ENCODE measurements at regions not wholly inside any gene's neighbourhood (a gene's known extent, or its start where the extent isn't known, plus 50 kb on each side); places are given as distances from the start of the nearest gene placed in this dataset.

DNA sequence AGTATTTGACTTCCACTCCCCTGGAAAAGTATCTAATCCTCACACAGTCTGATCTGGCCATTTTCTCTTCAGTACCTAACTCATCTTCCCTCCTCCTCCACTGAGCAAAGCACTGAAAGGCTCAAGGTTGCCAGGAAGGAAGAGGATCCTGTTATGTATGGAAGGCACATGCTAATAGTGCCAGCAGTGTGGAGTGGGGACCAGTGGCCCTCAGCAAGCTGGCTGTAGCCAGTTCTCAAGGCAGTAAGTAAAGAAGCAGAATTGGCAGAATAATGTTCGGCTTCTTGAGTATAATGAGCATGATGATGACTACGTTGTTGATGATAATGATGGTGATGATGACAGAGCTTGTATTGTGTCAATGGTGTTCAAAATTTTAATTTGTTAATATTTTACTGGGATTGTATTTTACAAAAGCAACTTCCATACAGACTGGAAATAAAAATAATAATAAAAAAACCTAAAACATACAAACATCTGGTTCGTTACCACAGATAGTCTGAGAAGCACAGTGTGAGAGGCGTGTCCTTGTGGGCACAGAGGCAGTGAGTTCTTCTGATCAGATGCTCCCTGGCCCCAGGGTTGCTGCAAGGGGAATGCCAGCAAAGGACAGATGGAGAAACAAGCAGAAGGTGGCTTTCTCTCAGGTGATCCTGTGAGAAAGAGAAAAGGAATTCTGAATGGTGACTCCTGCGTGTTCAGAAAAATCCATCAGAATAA is 528.8 kb downstream of the CMPK2 start:
- TF ChIP-seq, protein P1, sequence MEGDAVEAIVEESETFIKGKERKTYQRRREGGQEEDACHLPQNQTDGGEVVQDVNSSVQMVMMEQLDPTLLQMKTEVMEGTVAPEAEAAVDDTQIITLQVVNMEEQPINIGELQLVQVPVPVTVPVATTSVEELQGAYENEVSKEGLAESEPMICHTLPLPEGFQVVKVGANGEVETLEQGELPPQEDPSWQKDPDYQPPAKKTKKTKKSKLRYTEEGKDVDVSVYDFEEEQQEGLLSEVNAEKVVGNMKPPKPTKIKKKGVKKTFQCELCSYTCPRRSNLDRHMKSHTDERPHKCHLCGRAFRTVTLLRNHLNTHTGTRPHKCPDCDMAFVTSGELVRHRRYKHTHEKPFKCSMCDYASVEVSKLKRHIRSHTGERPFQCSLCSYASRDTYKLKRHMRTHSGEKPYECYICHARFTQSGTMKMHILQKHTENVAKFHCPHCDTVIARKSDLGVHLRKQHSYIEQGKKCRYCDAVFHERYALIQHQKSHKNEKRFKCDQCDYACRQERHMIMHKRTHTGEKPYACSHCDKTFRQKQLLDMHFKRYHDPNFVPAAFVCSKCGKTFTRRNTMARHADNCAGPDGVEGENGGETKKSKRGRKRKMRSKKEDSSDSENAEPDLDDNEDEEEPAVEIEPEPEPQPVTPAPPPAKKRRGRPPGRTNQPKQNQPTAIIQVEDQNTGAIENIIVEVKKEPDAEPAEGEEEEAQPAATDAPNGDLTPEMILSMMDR (IDR thresholded peaks at IDR 0.05; ENCODE audit: insufficient read depth, low read depth, low read length): no peak
- no peak for TF ChIP-seq EZH2 (IDR thresholded peaks at IDR 0.05; ENCODE audit: insufficient read depth, low read length)
- H3K4me3 Mint-ChIP-seq (ENCODE audit: unreplicated experiment): no peak overlapping the region
- FAIRE-seq: no peak

GRCh38 chr2:6337472-6337820 is 528.3 kb downstream of the CMPK2 start:
- Histone ChIP-seq H3K27ac (ENCODE audit: low read depth, low read length) (no peak overlapping the region), H4K20me1 (ENCODE audit: insufficient read depth, low read length) (no peaks in the 10 kb centered on the region), H3K79me2 (ENCODE audit: insufficient read depth, low read length) (no peaks in the 10 kb centered on the region), H3K27me3 (ENCODE audit: insufficient read depth, low read length) (no peaks in the 10 kb centered on the region), H3K9me3 (ENCODE audit: insufficient read depth, low read depth, low read length) (no peaks in the 10 kb centered on the region), H2AFZ (ENCODE audit: low read depth, low read length) (no peak overlapping the region), H3K36me3 (ENCODE audit: insufficient read depth, low read length) (no peaks in the 10 kb centered on the region), H3K4me1 (ENCODE audit: insufficient read depth, low read length) (no peaks in the 10 kb centered on the region), H3K4me3 (ENCODE audit: insufficient read depth, low read depth, low read length) (no peak overlapping the region), H3K4me2 (ENCODE audit: low read length) (no peak overlapping the region), H3K9ac (ENCODE audit: low read length) (no peak overlapping the region)
- H3K36me3 Mint-ChIP-seq (ENCODE audit: low read depth, unreplicated experiment): no peaks in the 10 kb centered on the region
- H3K4me3 Mint-ChIP-seq (ENCODE audit: unreplicated experiment): no peak overlapping the region
- FAIRE-seq (no peak), DNase-seq (ENCODE audit: low read depth) (no peak)
- H3K4me1 Mint-ChIP-seq (ENCODE audit: low read depth, unreplicated experiment): no peaks in the 10 kb centered on the region
- no peaks in the 10 kb centered on the region for H3K27me3 Mint-ChIP-seq (ENCODE audit: low read depth, unreplicated experiment)
- TF ChIP-seq, protein P1 (IDR thresholded peaks at IDR 0.05; ENCODE audit: insufficient read depth, low read depth, low read length): no peak
- no peak for TF ChIP-seq EZH2 (IDR thresholded peaks at IDR 0.05; ENCODE audit: insufficient read depth, low read length)
- no peaks in the 10 kb centered on the region for H3K9me3 Mint-ChIP-seq (ENCODE audit: unreplicated experiment)
- H3K27ac Mint-ChIP-seq (ENCODE audit: unreplicated experiment): no peak overlapping the region

More for the DNA sequence above, 528.8 kb downstream of the CMPK2 start:
- no peak overlapping the region for H2AFZ ChIP-seq (ENCODE audit: low read depth, low read length)
- H3K4me3 ChIP-seq (ENCODE audit: insufficient read depth, low read depth, low read length): no peak overlapping the region
- H3K27me3 Mint-ChIP-seq (ENCODE audit: low read depth, unreplicated experiment): no peaks in the 10 kb centered on the region
- H3K4me2 ChIP-seq (ENCODE audit: low read length): no peak overlapping the region
- H3K27me3 ChIP-seq (ENCODE audit: insufficient read depth, low read length): no peaks in the 10 kb centered on the region
- DNase-seq (ENCODE audit: low read depth): no peak
- no peaks in the 10 kb centered on the region for H3K4me1 ChIP-seq (ENCODE audit: insufficient read depth, low read length)
- no peaks in the 10 kb centered on the region for H3K36me3 ChIP-seq (ENCODE audit: insufficient read depth, low read length)
- H3K27ac Mint-ChIP-seq (ENCODE audit: unreplicated experiment): no peak overlapping the region
- no peak overlapping the region for H3K27ac ChIP-seq (ENCODE audit: low read depth, low read length)
- no peaks in the 10 kb centered on the region for H3K79me2 ChIP-seq (ENCODE audit: insufficient read depth, low read length)
- no peak overlapping the region for H3K9ac ChIP-seq (ENCODE audit: low read length)
- H3K36me3 Mint-ChIP-seq (ENCODE audit: low read depth, unreplicated experiment): no peaks in the 10 kb centered on the region
- H3K9me3 Mint-ChIP-seq (ENCODE audit: unreplicated experiment): no peaks in the 10 kb centered on the region
- H4K20me1 ChIP-seq (ENCODE audit: insufficient read depth, low read length): no peaks in the 10 kb centered on the region
- no peaks in the 10 kb centered on the region for H3K9me3 ChIP-seq (ENCODE audit: insufficient read depth, low read depth, low read length)
- H3K4me1 Mint-ChIP-seq (ENCODE audit: low read depth, unreplicated experiment): no peaks in the 10 kb centered on the region

GRCh38 chr2:6341588-6342129 is 524.0 kb downstream of the CMPK2 start:
- no peak overlapping the region for H3K27ac ChIP-seq (ENCODE audit: low read depth, low read length)
- H3K4me3 ChIP-seq (ENCODE audit: insufficient read depth, low read depth, low read length): no peak overlapping the region
- FAIRE-seq: no peak
- Mint-ChIP-seq H3K4me1 (ENCODE audit: low read depth, unreplicated experiment) (peaks cover 6% of the 10 kb centered on the region), H3K4me3 (ENCODE audit: unreplicated experiment) (no peak overlapping the region), H3K9me3 (ENCODE audit: unreplicated experiment) (peaks cover 2% of the 10 kb centered on the region), H3K27ac (ENCODE audit: unreplicated experiment) (no peak overlapping the region), H3K27me3 (ENCODE audit: low read depth, unreplicated experiment) (no peaks in the 10 kb centered on the region), H3K36me3 (ENCODE audit: low read depth, unreplicated experiment) (no peaks in the 10 kb centered on the region)
- H3K4me2 ChIP-seq (ENCODE audit: low read length): no peak overlapping the region
- no peaks in the 10 kb centered on the region for H3K36me3 ChIP-seq (ENCODE audit: insufficient read depth, low read length)
- no peaks in the 10 kb centered on the region for H3K27me3 ChIP-seq (ENCODE audit: insufficient read depth, low read length)
- H4K20me1 ChIP-seq (ENCODE audit: insufficient read depth, low read length): no peaks in the 10 kb centered on the region
- H3K9me3 ChIP-seq (ENCODE audit: insufficient read depth, low read depth, low read length): no peaks in the 10 kb centered on the region
- no peak for TF ChIP-seq EZH2 (IDR thresholded peaks at IDR 0.05; ENCODE audit: insufficient read depth, low read length)
- TF ChIP-seq, protein P1 (IDR thresholded peaks at IDR 0.05; ENCODE audit: insufficient read depth, low read depth, low read length): no peak
- H2AFZ ChIP-seq (ENCODE audit: low read depth, low read length): no peak overlapping the region
- no peak for DNase-seq (ENCODE audit: low read depth)
- H3K9ac ChIP-seq (ENCODE audit: low read length): no peak overlapping the region
- H3K79me2 ChIP-seq (ENCODE audit: insufficient read depth, low read length): no peaks in the 10 kb centered on the region
- H3K4me1 ChIP-seq (ENCODE audit: insufficient read depth, low read length): no peaks in the 10 kb centered on the region
